ENCODE measurements at regions not wholly inside any gene's neighbourhood (a gene's known extent, or its start where the extent isn't known, plus 50 kb on each side); places are given as distances from the start of the nearest gene placed in this dataset.

DNA sequence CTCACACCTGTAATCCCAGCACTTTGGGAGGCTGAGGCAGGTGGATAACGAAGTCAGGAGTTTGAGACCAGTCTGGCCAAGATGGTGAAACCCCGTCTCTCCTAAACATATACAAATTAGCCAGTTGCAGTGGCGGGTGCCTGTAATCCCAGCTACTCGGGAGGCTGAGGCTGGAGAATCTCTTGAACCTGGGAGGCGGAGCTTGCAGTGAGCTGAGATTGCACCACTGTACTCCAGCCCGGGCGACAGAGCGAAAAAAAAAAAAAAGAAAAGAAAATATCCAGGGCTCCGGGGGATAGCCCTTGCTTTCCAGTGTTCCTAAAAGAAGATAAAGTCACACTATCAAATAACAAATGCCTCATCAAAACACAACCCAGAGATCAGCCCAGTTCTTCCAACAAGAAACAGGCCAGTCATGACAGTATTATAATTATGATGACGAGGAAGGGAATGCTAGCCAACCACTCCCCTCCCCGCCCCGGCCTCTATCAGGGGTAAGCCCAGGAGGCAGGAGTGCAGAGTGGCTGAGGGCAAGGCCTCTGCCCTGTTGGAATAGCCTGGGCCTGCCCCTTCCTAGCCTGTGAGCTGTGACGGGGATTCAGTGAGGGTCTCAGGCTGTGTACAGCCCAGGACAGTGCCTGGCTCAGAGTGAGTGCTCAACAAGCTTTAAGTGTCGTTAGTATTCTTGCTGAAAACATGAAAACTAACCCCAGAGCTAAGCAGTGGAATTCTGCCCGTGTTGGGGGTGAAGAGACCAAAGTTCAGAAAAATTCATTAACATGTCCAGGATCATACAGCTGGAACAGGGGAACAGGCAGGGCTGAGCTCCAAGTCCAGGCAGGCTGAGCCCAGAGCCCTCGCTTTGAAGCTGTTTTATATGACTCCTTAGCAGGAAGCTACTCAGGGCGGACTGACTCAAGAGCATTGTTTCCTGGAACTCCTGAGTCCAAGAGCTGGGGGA, 54.3 kb downstream of the FAM241B start:
- H3K4me1 ChIP-seq (replicated peaks; ENCODE audit: insufficient read depth): no peaks in the 10 kb centered on the region
- peak in 1 of 2 experiments; percentile 38 for DNase-seq
- H3K27ac ChIP-seq: no peak overlapping the region
- no peak overlapping the region for H3K4me2 ChIP-seq
- H3F3A ChIP-seq (ENCODE audit: insufficient read depth, low read depth): no peaks in the 10 kb centered on the region
- CTCF ChIA-PET: no interaction called here
- intact Hi-C loops (cut with micrococcal nuclease; ENCODE audit: unreplicated experiment): no loop called here
- H3K79me2 ChIP-seq (ENCODE audit: low read depth): no peaks in the 10 kb centered on the region
- H3K9me3 ChIP-seq (ENCODE audit: insufficient read depth, low read depth): no peaks in the 10 kb centered on the region
- H3K27me3 ChIP-seq (ENCODE audit: insufficient read depth, low read depth): peaks cover 95% of the 10 kb centered on the region
- no TSS peak for BruUV-seq (replicated peaks)
- H3K36me3 ChIP-seq (ENCODE audit: low read depth): no peaks in the 10 kb centered on the region
- no peak overlapping the region for H2AFZ ChIP-seq
- POLR2A ChIA-PET (ENCODE audit: unreplicated experiment): no interaction called here
- TF ChIP-seq EZH2 (IDR thresholded peaks at IDR 0.05; ENCODE audit: low read depth): no peak
- TF ChIP-seq, protein P1, sequence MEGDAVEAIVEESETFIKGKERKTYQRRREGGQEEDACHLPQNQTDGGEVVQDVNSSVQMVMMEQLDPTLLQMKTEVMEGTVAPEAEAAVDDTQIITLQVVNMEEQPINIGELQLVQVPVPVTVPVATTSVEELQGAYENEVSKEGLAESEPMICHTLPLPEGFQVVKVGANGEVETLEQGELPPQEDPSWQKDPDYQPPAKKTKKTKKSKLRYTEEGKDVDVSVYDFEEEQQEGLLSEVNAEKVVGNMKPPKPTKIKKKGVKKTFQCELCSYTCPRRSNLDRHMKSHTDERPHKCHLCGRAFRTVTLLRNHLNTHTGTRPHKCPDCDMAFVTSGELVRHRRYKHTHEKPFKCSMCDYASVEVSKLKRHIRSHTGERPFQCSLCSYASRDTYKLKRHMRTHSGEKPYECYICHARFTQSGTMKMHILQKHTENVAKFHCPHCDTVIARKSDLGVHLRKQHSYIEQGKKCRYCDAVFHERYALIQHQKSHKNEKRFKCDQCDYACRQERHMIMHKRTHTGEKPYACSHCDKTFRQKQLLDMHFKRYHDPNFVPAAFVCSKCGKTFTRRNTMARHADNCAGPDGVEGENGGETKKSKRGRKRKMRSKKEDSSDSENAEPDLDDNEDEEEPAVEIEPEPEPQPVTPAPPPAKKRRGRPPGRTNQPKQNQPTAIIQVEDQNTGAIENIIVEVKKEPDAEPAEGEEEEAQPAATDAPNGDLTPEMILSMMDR (conservative IDR thresholded peaks at IDR 0.05): no peak
- no peaks in the 10 kb centered on the region for H4K20me1 ChIP-seq (ENCODE audit: insufficient read depth)
- H3K4me3 ChIP-seq: no peak overlapping the region
- H3K9me2 ChIP-seq (ENCODE audit: insufficient read depth): no peaks in the 10 kb centered on the region

DNA sequence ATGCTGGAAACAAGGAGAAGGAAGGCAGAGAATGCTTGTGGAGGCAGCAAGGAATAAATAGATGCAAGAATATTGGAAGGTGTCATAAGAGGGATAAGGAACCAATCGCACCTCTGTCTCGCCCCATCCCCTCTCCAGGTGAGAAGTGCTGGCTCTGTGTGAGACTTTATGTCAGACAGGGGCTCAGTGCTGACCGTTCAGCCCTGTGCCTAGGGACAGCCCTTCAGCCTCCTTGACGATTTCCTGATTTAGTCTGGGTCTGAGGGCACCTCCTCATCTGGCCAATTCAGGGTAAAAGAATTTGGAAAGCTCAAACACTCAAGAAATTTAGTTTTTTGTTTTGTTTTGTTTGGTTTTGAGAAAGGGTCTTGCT, 54.9 kb downstream of the FAM241B start:
- no peak overlapping the region for H2AFZ ChIP-seq
- H3K79me2 ChIP-seq (ENCODE audit: low read depth): no peaks in the 10 kb centered on the region
- no peak overlapping the region for H3K4me3 ChIP-seq
- no peaks in the 10 kb centered on the region for H3K4me1 ChIP-seq (replicated peaks; ENCODE audit: insufficient read depth)
- DNase-seq: no peak
- H3K36me3 ChIP-seq (ENCODE audit: low read depth): no peaks in the 10 kb centered on the region
- no peaks in the 10 kb centered on the region for H3F3A ChIP-seq (ENCODE audit: insufficient read depth, low read depth)
- intact Hi-C loops (cut with micrococcal nuclease; ENCODE audit: unreplicated experiment): no loop called here
- no peak for TF ChIP-seq EZH2 (IDR thresholded peaks at IDR 0.05; ENCODE audit: low read depth)
- TF ChIP-seq, protein P1 (conservative IDR thresholded peaks at IDR 0.05): no peak
- peaks cover 94% of the 10 kb centered on the region for H3K27me3 ChIP-seq (ENCODE audit: insufficient read depth, low read depth)
- no peaks in the 10 kb centered on the region for H4K20me1 ChIP-seq (ENCODE audit: insufficient read depth)
- ChIA-PET CTCF (no interaction called here), POLR2A (ENCODE audit: unreplicated experiment) (no interaction called here)
- H3K9me2 ChIP-seq (ENCODE audit: insufficient read depth): no peaks in the 10 kb centered on the region
- H3K4me2 ChIP-seq: no peak overlapping the region
- no TSS peak for BruUV-seq (replicated peaks)
- no peaks in the 10 kb centered on the region for H3K9me3 ChIP-seq (ENCODE audit: insufficient read depth, low read depth)
- no peak overlapping the region for H3K27ac ChIP-seq

GRCh38 chr10:69685426-69685801, 55.4 kb downstream of the FAM241B start:
- Histone ChIP-seq H3K27me3 (ENCODE audit: insufficient read depth, low read depth) (peaks cover 92% of the 10 kb centered on the region), H3F3A (ENCODE audit: insufficient read depth, low read depth) (no peaks in the 10 kb centered on the region), H3K36me3 (ENCODE audit: low read depth) (no peaks in the 10 kb centered on the region), H3K4me1 (replicated peaks; ENCODE audit: insufficient read depth) (no peaks in the 10 kb centered on the region), H3K4me3 (no peak overlapping the region), H4K20me1 (ENCODE audit: insufficient read depth) (no peaks in the 10 kb centered on the region), H2AFZ (no peak overlapping the region), H3K27ac (no peak overlapping the region), H3K4me2 (no peak overlapping the region), H3K9me2 (ENCODE audit: insufficient read depth) (no peaks in the 10 kb centered on the region), H3K79me2 (ENCODE audit: low read depth) (no peaks in the 10 kb centered on the region), H3K9me3 (ENCODE audit: insufficient read depth, low read depth) (no peaks in the 10 kb centered on the region)
- intact Hi-C loops (cut with micrococcal nuclease; ENCODE audit: unreplicated experiment): no loop called here
- DNase-seq: no peak
- ChIA-PET POLR2A (ENCODE audit: unreplicated experiment) (no interaction called here), CTCF (no interaction called here)
- TF ChIP-seq, protein P1 (conservative IDR thresholded peaks at IDR 0.05): no peak
- no TSS peak for BruUV-seq (replicated peaks)

Measured in PC-9 (cell line).